ENCODE measurements at regions not wholly inside any gene's neighbourhood (a gene's known extent, or its start where the extent isn't known, plus 50 kb on each side); places are given as distances from the start of the nearest gene placed in this dataset.

DNA sequence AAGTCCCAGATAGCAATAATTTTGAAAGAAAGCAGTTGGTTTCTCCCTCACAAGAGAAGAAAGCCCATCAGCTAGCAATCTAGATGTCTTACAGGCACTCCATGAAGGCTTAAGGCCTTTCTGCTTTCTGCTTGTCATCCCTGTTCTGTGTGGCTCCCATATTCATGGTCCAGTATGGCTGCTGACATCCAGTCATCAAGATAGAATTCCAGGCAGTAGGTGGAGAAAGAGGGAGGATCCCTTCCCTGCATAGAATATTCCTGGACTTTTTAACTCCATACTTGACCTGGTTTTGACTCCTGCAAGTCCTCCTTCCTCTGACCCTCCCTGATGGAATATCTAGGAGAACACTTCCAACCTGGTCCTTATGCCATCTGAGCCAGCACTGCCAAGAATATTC, 389.9 kb upstream of the AKR1E2 start:
- H3K4me3 ChIP-seq (ENCODE audit: low read depth, low read length), result no peak overlapping the region
- TF ChIP-seq MAX (IDR thresholded peaks at IDR 0.05; ENCODE audit: low read depth, low read length) (no peak), MYC (IDR thresholded peaks at IDR 0.05; ENCODE audit: low read depth, low read length) (no peak), POLR2A (IDR thresholded peaks at IDR 0.05; ENCODE audit: extremely low read depth, insufficient read length) (no peak)
- TF ChIP-seq, protein P1, sequence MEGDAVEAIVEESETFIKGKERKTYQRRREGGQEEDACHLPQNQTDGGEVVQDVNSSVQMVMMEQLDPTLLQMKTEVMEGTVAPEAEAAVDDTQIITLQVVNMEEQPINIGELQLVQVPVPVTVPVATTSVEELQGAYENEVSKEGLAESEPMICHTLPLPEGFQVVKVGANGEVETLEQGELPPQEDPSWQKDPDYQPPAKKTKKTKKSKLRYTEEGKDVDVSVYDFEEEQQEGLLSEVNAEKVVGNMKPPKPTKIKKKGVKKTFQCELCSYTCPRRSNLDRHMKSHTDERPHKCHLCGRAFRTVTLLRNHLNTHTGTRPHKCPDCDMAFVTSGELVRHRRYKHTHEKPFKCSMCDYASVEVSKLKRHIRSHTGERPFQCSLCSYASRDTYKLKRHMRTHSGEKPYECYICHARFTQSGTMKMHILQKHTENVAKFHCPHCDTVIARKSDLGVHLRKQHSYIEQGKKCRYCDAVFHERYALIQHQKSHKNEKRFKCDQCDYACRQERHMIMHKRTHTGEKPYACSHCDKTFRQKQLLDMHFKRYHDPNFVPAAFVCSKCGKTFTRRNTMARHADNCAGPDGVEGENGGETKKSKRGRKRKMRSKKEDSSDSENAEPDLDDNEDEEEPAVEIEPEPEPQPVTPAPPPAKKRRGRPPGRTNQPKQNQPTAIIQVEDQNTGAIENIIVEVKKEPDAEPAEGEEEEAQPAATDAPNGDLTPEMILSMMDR (IDR thresholded peaks at IDR 0.05; ENCODE audit: low read depth, low read length), result no peak
- no peak for DNase-seq (ENCODE audit: low read depth)

GRCh38 chr10:4434516-4435071, 391.4 kb upstream of the AKR1E2 start:
- no peak for DNase-seq (ENCODE audit: low read depth)
- TF ChIP-seq POLR2A (IDR thresholded peaks at IDR 0.05; ENCODE audit: extremely low read depth, insufficient read length) (no peak), MAX (IDR thresholded peaks at IDR 0.05; ENCODE audit: low read depth, low read length) (no peak), MYC (IDR thresholded peaks at IDR 0.05; ENCODE audit: low read depth, low read length) (no peak)
- TF ChIP-seq, protein P1 (IDR thresholded peaks at IDR 0.05; ENCODE audit: low read depth, low read length), result no peak
- H3K4me3 ChIP-seq (ENCODE audit: low read depth, low read length), result no peak overlapping the region

GRCh38 chr10:4434105-4434504, 391.9 kb upstream of the AKR1E2 start:
- TF ChIP-seq POLR2A (IDR thresholded peaks at IDR 0.05; ENCODE audit: extremely low read depth, insufficient read length), result no peak
- no peak for TF ChIP-seq MYC (IDR thresholded peaks at IDR 0.05; ENCODE audit: low read depth, low read length)
- no peak for TF ChIP-seq MAX (IDR thresholded peaks at IDR 0.05; ENCODE audit: low read depth, low read length)
- TF ChIP-seq, protein P1 (IDR thresholded peaks at IDR 0.05; ENCODE audit: low read depth, low read length), result no peak
- H3K4me3 ChIP-seq (ENCODE audit: low read depth, low read length), result no peak overlapping the region
- DNase-seq (ENCODE audit: low read depth), result no peak

DNA sequence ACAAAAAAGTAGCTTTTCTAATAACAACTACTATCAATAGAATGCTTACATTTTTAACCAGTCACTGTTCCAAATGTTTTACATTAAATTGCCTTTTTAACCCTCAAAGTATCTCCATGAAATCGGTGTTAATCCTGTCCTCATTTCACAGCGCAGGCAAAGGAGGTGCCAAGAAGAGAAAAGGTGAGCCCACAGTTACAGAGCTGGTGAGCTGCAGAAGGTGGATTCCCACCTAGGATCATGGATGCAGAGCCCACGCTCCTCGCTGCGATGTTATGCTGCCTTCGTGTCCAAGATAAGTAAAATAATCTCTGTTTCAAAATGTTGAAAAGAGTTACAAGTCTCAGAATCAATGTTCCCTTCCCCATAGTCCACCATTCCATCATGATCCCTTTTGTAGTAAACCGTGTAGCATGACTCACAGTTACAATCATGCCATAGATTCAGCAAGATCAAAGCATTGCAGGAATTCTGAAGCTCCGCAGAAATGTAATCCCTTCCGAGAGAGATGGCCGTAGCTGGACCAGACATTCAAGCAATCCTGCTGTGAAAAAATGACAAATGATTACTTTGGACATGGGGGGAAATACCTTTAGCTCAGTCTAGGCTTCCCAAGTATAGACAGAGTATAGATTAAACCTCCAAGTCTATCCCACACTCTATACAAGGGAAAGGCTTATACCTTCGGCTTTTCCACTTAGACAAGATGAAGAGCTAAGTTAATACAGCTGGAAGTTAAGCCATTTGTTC, 394.7 kb upstream of the AKR1E2 start:
- no peak for DNase-seq (ENCODE audit: low read depth)
- TF ChIP-seq POLR2A (IDR thresholded peaks at IDR 0.05; ENCODE audit: extremely low read depth, insufficient read length) (no peak), MYC (IDR thresholded peaks at IDR 0.05; ENCODE audit: low read depth, low read length) (no peak), MAX (IDR thresholded peaks at IDR 0.05; ENCODE audit: low read depth, low read length) (no peak)
- TF ChIP-seq, protein P1 (IDR thresholded peaks at IDR 0.05; ENCODE audit: low read depth, low read length), result no peak

GRCh38 chr10:4429571-4429970, 396.4 kb upstream of the AKR1E2 start:
- H3K4me3 ChIP-seq (ENCODE audit: low read depth, low read length), result no peak overlapping the region
- TF ChIP-seq, protein P1 (IDR thresholded peaks at IDR 0.05; ENCODE audit: low read depth, low read length), result no peak
- no peak for TF ChIP-seq MAX (IDR thresholded peaks at IDR 0.05; ENCODE audit: low read depth, low read length)
- no peak for TF ChIP-seq POLR2A (IDR thresholded peaks at IDR 0.05; ENCODE audit: extremely low read depth, insufficient read length)
- TF ChIP-seq MYC (IDR thresholded peaks at IDR 0.05; ENCODE audit: low read depth, low read length), result no peak
- no peak for DNase-seq (ENCODE audit: low read depth)

More for the DNA sequence above, 394.7 kb upstream of the AKR1E2 start:
- no peak overlapping the region for H3K4me3 ChIP-seq (ENCODE audit: low read depth, low read length)

All from NB4 (cell line).